ENCODE measurements at regions not wholly inside any gene's neighbourhood (a gene's known extent, or its start where the extent isn't known, plus 50 kb on each side); places are given as distances from the start of the nearest gene placed in this dataset.

- no peak for TF ChIP-seq CTBP1 (IDR thresholded peaks at IDR 0.05; ENCODE audit: borderline replicate concordance)
- no peak for TF ChIP-seq NFRKB (IDR thresholded peaks at IDR 0.05)
- no peak for TF ChIP-seq PKNOX1 (IDR thresholded peaks at IDR 0.05)
- TF ChIP-seq HDGF (IDR thresholded peaks at IDR 0.05; ENCODE audit: borderline replicate concordance): no peak
- TF ChIP-seq FOXK2 (IDR thresholded peaks at IDR 0.05): no peak
- no peak for TF ChIP-seq SP1 (IDR thresholded peaks at IDR 0.05)
- TF ChIP-seq ARNT (IDR thresholded peaks at IDR 0.05): no peak
Observed at GRCh38 chr14:53613404-53614253, 343.0 kb downstream of the BMP4 start.

Data from HEK293T (cell line).